HG03558 (cell line): ENCODE measurements at regions not wholly inside any gene's neighbourhood (a gene's known extent, or its start where the extent isn't known, plus 50 kb on each side); places are given as distances from the start of the nearest gene placed in this dataset.

Experiments used
- ATAC-seq: cut with Tn5 transposase; IDR thresholded peaks from one replicate; pipeline ENCODE4 v1.9.1; 2021; ENCODE audit warnings: moderate number of reproducible peaks; ENCODE audit not compliant: unreplicated experiment; ENCODE audit errors: extremely low read depth

DNA sequence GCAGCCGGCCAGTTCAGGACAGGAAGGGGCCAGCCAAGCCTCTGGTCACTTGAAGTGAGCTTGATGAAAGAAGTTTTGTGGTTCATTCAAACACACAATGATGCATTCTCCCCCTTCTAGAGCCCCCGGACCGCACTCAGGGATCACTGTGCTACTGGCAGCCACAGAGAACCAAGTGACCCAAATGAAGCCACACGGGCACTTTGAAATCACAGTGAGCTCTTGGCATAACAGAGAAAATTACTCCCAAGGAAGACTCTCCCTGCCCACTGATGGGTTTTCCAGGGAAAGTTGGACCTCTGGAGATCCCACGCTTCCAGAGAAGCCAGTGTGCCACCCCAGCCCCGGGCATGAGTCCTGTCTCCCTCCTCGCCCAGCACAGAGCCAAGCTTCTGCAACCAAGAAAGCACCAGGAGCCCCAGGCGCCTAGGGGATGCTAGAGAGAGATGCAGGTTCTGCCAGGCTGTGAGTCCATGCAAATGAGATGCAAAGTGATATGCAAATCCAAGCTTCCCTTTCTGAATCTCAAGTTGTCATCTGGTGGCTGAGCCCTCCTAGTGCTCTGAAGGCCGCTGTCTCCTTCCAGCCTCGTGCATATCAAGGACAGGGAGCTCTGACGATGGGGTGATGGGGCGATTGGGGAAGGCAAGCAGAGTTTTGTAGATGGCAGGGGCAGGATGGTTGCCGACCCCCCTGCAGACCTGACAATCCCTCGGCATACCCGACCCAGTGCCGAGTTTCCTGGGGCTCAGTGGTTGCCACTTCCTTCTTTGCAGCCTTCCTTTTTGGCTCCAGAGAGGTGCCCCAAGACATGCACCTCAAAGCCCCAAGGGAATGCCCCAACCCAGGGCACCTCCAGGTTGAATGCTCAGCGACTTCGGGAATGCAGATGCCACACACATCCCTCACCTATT lies 59.7 kb upstream of the TNRC6C start:
- ATAC-seq: no peak

- no peak for ATAC-seq
These were observed 59.0 kb upstream of the TNRC6C start for GRCh38 chr17:77899498-77899897.

DNA sequence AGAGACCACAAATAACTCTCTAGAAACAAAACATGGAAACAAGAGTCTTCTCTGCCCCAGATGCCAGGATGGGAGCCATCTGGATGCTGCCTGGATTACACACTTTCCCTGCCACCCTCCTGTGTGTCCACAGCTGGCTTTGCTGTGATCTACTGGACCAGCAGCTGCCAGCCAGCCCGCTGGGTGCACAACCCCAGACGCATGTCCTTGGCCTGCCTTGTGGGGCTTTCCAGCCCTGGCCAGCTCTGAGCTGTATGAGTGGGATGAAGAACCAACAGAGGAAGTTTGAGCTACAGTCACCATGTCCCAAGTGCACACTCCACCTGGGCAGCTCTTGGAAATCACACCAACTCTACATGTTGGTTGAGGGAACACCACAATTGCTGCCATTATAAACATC lies 57.0 kb upstream of the TNRC6C start:
- ATAC-seq: no peak

DNA sequence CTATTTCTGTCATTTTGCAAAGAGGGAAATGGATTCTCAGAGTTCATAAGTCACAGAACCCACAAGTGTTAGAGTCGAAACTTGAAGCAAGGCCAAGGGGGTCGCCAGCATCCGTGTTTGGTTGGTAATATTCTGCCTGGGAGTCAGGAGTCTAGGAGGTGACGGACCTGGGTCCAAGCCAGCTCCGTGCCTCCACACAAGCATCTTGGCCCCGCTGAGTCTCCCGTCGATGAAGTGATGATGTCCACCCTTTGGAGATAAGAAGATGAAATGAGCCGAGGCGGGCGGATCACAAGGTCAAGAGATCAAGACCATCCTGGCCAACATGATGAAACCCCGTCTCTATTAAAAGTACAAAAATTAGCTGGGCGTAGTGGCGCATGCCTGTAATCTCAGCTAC lies 53.2 kb upstream of the TNRC6C start:
- ATAC-seq: no peak

- no peak for ATAC-seq
These were observed 52.7 kb upstream of the TNRC6C start for GRCh38 chr17:77905766-77906165.

DNA sequence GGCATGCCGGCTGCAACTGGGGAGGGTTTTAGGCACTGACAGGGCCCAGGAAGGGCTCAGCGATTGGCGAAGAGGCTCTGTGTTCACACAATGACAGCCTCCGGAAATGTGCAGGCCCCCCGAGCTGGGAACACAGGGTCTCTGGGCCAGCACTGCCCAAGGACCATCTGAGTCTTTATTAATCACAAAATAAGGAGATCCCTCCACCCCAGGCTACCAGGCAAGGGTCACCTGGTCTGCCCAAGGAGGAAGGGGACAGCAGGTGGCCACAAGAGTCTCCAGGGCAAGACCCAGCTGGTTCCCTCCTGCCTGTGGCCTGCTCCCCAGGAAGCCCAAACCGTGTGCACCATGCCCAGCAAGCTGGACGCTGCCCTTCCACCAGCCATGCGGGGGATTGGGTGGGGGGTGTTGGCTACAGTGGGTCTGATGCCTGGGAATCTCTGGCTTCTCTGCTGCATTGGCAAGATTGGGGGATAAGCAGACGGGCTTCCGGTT lies 52.1 kb upstream of the TNRC6C start:
- no peak for ATAC-seq

DNA sequence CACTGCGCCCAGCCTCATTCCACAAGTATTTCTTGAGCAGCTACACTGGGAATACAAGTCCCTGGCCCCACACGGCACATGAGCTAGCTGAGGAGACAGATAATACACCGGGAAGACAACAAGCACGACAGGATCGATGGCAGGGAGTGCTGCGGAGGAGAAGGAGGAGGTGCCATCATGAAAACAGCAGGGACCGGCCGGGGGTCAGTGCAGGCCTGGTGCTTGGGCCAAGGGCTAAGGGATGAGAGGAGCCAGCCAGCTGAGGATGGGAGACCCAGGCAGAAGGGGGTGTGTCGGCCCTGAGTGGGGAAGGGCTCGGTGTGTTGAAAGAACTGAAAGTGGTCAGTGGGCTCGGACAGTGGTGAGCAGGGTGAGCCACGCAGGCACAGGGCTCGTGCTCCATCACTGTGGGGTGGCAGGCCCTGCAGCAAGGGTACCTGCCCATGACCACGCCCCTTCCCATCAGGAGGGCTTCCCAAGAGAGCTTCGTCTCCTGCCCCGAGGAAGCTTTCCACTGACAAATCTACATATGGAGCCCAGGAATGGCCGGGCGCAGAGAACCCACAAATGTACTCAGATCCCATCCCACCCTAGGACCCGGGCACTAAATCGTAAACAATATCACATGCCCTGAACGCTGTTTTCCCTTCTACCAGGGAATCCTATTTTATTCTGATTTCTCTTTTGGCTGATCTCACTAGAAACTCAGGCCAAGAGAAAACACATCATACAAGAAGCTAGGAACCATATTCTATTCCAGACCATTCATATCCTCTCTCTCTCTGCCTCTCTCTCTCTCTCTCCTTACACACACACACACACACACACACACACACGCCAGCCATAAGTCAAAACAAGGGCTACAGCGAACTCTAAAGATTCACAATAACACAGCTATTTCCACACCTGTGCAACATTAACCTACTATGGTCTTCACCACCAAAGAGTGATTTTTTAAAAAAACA lies 50.7 kb upstream of the TNRC6C start:
- no peak for ATAC-seq

DNA sequence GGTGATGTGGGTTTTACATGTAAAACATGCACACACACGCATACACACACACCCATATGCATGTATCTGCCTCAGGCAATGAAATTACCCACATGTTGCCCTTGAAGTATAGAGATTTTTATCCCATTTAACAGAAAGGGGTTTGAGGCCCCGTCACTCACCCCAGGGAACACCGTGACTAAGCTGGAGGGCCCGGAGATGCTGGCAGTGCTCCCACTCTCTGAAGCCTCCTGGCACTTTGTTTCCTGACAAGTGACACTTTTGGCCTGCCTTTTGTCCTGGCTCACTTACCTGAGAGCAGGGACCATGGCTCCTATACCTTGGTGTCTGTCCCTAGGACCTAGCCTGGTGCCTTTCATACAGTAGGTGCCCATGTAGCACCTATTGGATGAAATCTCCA lies 50.0 kb upstream of the TNRC6C start:
- ATAC-seq: no peak
